ENCODE measurements at regions not wholly inside any gene's neighbourhood (a gene's known extent, or its start where the extent isn't known, plus 50 kb on each side); places are given as distances from the start of the nearest gene placed in this dataset.

DNA sequence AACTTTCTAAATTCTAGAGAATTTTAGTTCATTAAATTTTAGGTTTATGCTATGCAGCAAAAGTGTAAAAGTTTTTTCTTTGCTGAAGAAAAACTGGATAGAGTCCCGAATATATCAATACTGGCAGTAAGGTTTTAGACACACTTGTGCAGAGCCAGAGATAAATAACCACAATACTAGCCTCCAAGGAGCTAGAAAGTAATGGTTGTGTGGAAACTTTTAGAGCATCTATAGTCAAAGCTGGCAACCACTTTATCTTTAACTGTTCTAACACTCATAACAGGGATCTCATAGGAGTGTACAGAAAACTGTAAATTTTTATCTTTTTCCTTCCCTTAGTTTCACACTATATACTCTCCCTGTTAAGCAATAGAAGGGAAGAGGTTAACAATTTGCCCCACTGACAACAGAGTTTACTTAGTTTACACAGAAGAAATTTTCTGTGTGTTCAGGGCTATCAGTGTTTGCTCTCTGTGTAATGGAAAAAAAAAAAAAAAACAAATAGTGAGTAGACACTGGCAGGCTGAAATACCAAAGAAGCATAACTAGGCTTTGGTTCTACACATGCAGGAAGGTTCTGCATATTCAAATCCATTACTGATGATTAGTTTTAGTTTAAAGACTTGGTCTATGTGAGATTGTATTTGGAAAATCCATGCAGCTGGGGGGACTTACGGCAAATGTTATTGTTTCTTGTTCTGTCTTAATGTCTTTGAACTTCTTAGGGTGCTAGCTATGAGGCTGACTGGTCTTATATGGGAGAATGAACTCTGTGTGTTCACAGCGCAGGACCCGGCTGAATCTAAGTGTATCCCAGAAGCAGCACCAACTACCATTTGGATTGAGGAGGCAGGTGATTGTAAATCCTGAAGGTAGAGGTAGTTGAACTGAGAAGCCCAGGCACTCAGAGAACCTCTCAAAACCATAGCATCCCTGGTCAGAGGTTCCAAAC lies 187.6 kb downstream of the PCSK1 start:
- no peak for DNase-seq (ENCODE audit: low read depth in 2 of 2)

DNA sequence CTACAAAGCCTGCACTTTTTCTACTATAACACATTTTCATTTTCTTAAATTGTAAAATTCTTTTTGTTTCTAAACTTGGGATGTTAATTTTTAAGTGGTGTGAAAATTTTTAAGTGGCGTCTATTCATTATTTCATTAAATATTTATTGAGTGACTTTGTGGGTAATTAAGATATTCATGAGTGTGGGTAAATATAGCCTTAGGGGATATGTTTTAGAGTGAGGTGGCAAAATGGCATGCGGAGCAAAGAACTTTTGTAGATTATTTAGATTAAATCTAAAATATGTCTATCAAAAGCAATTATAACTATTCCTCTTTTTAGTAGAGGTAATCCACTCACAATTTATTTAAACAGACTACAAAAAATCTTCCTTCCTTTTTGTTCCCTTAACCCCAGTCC lies 188.4 kb downstream of the PCSK1 start:
- no peak for DNase-seq (ENCODE audit: low read depth in 2 of 2)

DNA sequence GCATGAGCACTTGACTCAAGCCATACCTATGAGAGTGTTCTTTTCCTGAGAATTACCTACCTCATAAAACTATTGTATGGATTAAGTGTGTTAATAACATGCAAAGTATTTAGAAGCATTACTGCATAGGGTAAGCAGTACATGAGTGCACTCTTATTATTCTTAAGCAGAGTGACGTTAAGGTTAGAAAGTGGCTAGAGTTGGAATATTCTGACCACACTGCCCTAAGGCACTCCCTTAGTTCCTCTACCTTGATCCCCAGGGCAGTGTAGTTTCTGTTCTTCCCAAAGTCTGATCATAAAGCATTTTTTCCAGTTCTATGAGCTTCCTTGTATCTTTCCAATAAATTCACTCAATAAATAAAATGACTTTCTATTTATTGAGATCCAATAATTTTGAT lies 189.2 kb downstream of the PCSK1 start:
- no peak for DNase-seq (ENCODE audit: low read depth in 2 of 2)

DNA sequence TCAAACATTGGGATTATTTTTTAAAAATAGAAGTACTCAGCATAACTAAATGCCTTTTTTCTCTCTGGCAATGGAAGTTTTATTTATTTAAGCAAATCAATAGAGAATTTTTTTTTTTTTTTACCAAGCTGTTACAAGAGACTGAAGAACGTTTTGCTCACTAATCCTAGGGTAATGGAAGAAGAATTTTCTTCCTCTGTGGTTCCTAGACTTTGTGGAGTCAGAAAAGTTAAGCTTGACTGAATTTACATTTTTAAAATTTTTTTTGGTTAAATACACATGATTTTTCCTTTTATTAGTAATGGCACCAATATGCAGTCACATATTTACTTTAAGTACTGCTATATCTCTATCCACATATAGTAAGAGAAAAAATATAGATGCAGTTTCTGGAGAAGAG lies 189.8 kb downstream of the PCSK1 start:
- DNase-seq (ENCODE audit: low read depth in 2 of 2) = no peak

DNA sequence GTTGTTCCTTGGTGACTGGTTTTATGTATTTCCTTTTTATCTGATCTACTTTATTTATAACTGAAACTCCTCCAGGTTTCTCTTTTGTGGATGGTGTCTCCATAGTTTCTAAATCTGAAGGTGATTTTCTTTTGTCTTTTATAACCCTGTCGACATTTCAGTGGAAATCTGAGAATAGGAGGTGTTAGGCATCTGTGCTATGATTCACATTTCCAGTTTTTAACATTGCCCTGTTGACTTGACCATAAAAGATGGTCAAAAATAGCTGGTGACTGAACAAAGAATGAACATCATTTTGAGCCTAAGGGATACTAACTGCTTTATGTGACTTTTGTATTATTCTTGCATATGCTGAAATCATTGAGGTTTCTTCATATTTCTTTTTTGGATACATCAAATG lies 190.5 kb downstream of the PCSK1 start:
- no peak for DNase-seq (ENCODE audit: low read depth in 2 of 2)

DNA sequence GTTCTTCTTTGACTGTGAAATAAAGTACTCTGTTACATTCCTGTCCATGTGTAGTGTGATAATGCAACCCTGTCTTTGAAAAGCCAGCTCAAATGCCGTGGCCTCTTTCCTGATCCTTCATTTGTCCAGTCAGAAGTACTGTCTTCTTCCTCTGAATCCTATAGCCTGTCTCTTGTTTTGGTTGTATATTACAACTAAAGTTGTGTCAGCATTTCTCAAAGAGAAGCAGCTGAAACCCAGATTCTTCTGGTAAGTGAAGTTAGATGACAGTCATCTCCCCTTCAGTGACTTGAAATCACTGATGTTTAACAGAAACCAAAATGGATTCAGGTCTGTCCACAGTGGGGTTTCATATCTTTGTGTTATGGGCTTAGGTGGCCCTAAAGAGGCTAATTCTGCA lies 196.2 kb downstream of the PCSK1 start:
- no peak for DNase-seq (ENCODE audit: low read depth in 2 of 2)

DNA sequence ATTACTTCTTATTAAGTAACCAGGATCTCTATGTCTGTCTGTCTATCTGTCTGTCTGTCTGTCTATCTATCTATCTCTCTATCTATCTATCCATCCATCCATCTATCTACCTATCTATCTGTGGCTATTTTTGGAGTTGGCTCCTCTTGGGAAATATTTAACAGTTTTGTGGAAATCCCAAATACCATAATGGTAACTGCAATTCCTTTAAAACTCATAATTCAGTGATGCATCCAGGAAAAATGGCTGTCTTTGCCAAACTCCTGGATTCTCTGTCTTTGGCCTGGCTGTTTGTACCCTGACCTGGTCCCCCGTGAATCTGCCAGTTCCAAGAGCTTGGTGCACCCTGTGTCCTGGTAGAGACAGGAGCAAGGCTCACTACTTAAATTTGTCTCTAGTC lies 197.0 kb downstream of the PCSK1 start:
- DNase-seq (ENCODE audit: low read depth in 2 of 2) = no peak

DNA sequence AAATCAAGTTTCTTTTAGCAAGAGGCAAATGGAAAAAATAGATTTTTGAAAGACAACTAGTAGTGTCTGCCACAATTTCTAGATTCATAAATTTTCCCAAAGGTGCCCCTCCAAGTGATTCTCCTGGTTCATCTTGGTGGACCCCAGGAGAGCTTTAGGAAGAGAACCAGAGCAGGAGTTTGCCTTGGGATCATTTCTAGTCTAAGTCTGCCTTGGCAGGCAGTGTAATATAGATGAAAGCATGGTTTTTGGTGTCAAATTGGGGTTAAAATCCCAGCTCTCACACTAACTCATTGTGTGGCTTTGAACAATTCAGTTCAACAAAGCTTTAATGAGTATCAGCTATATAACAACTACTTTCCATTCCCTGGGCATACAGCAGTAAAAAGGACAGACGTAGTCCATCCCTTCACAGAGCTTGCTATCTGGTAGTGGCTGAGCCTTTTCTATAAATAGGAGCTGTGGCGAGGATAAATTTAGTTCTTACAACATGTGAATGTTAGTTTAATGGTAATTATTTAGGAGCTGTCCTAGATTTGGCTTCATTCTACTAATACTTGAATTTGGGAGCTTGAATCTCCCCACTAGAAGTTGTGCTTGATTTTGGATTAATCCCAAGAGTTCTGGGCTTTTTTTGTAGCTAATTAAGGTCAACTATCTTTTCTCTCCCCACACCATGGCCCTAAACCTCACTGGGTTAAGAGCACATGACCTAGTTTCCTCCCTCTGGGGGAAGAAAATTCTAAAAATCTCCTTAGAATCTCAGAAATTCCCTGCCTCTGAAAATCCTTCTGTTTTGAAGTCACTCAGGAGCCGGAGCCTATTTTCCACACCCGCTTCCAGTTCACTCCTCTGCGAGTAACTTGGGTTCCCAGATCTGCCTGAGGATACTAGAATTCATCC lies 197.8 kb downstream of the PCSK1 start:
- DNase-seq (ENCODE audit: low read depth in 2 of 2) = no peak

DNA sequence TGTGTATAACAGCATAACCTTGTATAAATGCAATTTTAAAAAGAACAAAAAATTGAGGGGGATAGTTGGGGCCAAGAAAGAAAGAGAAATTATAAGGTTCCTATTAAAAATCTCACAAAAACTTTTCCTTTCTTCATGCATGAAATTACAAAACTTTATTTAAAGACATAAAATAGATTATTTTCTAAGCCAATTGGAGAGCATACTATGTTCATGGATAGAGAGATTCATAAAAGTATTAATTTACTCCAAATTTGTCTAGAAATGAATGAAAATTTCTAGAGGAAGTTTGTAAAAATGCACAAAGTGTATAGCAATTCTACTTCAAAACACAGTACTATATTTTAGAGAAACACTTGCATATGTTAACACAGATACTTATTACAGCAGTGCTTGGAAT lies 200.4 kb downstream of the PCSK1 start:
- DNase-seq (ENCODE audit: low read depth in 2 of 2) = no peak

DNA sequence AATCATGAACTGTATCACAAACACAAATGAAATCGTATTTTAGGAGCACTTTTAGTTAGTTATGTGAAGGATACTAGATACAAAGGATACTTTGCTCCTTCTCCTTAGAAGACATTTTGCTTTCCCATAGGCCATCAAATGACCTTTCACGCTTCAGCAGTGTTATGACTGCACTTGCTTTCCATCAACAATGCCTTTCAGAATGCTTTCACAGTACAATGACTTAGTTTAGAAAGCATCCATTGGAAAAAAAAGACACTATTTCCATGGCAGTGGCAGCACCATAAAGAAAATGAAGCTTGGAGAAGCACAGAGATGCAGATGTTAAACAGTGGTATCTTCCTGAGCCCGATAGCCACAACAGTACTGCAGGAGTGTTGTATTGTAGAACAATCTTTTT lies 203.9 kb downstream of the PCSK1 start:
- DNase-seq (ENCODE audit: low read depth in 2 of 2) = no peak

DNA sequence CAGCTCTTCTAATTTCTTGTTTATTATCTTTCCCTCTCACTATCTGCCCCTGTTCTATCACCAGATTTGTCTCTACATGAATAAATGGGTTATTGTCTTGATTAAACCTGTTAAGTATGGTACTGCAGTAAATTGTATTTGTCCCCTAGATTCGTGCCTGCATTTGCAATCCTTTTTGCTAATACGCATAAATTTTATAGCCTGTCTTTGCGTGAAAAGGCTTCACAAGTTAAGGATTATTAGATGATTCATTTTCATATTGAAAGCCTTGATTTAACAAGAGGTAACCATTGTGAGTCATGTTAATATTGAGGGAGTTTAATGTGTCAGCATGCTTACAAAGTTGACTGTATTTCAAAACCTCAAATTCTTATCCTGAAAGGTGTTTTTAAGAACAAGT lies 204.6 kb downstream of the PCSK1 start:
- DNase-seq (ENCODE audit: low read depth in 2 of 2) = no peak

DNA sequence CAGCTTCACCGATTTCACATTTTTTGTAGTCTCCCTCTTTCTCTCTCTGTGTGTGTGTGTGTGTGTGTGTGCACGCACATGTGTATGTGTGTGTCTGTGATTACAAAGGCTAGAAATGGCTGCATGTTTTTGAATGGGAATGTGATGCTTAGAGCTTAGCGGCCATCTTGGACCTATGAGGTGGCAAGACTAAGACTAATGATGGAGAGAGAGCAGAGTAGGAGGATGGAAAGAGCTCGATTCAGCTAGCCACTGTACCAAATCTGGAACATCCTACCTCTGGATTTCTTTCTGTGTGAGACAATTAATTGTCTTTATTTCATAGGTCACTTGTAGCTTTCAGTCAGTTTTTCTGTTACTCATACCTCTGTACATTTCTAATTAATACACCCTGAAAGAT lies 205.1 kb downstream of the PCSK1 start:
- no peak for DNase-seq (ENCODE audit: low read depth in 2 of 2)

DNA sequence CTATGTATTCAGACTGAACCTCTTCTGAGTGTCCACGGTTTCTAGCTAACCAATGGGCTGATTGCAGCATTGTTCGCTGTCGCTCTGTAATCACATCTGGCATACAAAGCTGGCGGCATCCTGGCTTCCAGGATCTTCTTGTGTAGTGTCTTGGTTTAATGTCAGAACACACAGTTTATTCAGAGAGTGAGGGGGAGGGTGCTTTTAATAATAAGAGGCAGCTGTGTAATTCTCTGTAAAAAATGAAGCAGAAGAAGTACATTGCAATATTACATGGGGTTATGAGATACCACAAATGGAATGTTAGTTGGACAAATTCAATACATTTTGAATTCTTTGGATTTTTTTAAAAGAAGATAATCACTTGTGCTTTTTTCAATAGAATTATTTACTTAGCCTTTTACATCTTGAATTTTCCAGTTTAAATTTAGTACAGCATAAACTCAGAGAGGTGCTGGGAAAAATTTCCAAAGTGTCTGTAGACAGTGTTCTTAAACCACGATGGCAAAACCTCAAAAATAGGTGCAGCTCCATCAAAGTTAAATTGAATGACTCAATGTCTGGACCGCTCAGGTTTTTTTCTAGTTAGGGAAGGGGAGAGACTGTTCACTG lies 206.0 kb downstream of the PCSK1 start:
- DNase-seq (ENCODE audit: low read depth in 2 of 2) = no peak

DNA sequence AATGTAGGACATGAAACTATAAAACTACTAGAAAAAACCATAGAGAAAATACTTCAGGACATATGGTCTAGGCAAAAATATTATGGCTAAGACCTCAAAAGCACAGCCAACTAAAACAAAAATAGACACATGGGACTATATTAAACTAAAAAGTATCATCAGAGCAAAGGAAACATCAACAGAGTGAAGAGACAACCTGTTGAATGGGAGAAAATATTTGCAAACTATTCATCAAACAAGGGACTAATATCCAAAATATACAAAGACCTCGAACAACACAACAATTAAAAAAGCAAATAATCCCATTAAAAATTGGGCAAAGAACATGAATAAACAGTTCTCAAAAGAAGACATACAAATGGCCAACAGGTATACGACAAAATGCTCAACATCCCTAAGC lies 210.9 kb downstream of the PCSK1 start:
- DNase-seq (ENCODE audit: low read depth in 2 of 2) = no peak

DNA sequence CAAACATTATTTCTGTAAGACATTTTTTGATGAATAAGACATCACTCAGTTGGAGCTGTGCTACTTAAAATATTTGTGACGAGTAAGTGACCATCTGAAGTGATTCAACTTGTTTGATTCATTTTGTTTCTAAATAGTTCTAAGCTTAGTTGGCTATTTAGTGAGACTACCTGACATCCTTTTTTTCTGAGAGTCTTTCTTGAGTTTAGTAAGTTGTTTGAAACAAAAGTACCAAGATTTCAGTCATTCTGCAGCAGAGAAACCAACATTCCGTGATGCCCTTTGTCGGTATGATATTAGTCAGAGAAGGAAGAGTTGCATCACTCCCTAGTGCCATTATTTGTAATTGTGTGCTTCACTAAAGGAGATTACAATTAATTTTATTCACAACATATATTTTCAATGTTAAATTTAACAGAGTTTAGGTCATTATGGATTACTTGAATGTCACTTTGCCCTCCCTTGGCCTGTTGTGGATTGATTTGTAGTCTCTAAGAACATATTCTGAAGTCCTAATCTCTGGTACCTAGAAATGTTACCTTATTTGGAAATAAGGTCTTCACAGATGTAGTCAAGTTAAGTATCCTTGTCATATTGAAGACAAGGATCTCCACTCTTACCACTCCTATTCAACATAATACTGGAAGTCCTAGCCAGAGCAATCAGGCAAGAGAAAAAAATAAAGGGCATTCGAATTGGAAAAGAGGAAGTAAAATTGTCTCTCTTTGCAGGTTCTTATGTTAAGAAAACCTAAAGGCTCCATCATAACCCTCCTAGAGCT lies 212.2 kb downstream of the PCSK1 start:
- DNase-seq (ENCODE audit: low read depth in 2 of 2) = no peak

DNA sequence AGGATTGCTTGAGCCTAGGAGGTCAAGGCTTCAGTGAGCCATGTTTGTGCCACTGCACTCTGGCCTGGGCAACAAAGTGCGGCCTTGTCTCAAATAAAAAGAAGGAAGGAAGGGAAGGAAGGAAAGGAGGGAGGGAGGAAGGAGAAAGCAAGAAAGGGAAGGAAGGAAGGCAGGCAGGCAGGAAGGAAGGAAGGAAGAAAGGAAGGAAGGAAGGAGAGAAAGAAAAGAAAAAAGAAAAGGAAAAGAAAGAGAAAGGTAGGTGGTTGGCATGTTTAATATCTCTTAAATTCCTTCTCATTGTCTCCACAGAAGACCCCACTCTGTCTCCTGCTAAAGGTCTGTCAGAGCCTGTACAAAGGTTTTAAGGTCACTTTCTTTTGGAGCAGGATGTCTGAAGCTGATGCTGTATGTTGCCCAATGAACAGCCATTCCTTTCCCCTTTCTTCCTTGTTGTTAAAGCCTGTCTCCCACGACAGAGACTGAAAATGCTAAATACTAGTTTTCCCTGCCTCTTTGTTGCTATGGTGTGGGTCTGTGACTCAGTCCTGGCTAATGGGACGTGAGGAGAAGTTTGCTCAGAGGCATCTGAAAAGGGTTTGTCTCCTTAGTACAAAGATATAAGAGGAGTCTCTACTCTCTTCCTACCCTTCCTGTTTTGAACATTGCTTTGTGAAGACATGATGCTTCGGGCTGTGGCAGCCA lies 213.3 kb downstream of the PCSK1 start:
- DNase-seq (ENCODE audit: low read depth in 2 of 2) = no peak

DNA sequence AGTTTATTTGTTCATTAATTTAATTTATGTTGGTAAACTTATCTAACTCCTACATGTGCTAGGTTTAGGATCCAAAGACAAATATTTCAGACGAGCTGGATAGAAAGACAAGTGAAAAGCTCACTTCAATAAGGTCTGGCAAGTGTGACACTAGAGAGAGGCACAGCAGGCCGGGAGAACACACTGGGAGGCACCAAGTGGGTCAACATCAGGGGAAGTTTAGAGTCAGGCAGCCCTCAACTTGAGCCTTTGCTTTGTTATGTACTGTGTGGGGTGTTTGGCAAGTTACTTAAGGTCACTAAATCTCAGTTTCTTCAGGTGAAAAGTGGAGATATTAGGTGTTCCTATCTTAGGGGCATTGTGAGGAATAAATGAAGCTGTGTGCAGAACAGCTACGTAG lies 214.4 kb downstream of the PCSK1 start:
- no peak for DNase-seq (ENCODE audit: low read depth in 2 of 2)

DNA sequence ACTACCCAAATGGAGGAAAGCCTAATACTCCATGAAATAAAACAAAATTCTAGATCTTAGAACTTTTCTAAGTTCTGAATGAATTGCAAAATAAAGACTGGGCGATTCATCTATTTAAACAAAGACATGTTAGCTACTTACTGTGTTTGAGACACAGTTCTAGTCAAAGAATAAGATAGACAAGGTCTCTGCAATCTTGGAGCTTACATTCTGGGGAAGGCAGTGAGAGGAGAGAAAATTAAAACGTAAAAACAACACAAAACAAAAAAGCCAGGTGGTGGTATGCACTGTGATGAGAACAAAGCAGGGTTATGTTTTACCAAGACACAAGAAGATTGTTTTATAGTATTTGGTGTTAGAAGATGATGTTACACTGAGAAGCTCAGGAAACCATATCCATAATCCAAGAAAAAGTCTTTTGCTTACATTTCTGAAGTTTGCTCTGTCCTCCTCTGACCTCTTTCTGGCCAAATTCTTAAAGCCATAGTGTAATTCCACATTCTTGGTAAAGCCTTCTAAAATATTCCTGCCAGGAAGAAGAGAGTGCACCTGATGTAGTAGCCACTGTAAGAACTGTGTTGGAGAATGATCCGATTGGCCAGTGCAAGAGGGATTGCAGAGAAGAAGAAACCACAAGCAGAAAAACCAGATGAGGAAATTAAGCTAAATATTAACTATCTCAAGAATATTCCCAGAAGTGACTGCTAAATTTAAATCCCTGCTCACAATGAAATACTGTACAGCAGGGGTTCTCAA lies 218.4 kb downstream of the PCSK1 start:
- no peak for DNase-seq (ENCODE audit: low read depth in 2 of 2)

DNA sequence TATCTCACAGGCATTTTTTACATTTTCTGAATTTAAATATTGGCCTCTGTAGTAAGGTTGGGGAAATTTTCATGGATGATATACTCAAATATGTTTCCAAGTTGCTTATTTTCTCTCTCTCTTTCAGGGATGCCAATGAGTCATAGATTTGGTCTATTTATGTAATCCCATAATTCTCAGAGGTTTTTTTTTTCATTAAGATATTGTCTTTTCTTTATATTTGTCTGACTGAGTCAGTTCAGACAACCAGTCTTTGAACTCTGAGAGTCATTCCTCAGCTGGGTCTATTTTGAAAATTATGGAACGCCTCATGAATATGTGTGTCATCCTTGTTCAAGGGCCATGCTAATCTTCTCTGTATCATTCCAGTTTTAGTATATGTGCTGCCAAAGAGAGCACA lies 223.2 kb downstream of the PCSK1 start:
- DNase-seq (ENCODE audit: low read depth in 2 of 2) = no peak

DNA sequence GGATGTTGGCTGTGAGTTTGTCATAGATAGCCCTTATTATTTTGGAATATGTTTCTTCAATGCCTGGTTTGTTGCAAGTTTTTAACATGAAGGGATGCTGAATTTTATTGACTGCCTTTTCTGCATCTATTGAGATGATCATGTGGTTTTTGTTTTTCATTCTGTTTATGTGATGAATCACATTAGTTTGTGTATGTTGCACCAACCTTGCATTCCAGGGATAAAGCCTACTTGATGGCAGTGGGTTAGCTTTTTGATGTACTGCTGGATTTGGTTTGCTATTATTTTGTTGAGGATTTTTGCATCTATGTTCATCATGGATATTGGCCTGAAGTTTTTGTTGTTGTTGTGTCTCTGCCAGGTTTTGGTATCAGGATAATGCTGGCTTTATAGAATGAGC lies 225.6 kb downstream of the PCSK1 start:
- no peak for DNase-seq (ENCODE audit: low read depth in 2 of 2)

All from stimulated activated CD8-positive, alpha-beta memory T cell treated with anti-CD3 and anti-CD28 coated beads, Interleukin-7, amount 100 ng/mL, for 1 hour (primary cell).